ENCODE measurements at regions not wholly inside any gene's neighbourhood (a gene's known extent, or its start where the extent isn't known, plus 50 kb on each side); places are given as distances from the start of the nearest gene placed in this dataset.

DNA sequence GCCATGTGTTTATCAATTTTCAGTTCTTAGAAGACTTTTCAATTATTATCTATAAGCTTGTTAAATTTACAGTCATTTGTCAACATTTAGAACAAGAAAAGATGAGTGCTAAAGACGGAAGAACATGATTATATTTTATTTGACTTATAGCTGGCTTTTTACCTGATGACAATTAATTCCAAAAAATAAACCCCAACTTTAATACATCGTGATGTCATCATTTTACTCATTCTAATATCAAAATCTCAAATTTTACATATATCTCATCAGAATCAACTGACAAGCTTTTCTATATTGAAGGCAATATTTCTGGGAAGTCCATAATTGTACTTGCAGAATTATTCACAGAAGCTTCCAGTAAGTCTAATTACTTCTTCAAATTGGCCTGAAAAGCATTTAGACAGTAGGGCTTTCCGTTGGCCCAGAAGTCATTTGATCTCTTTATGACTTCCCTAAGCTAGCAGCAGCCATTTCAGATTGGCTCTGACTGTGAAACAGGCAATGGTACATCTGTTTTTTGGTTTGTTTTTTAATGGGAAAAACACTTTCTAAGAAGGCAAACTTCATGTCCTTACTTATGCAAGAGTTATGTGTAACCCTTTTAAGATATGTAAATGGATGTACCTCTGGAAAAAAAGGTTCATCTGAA, 234.7 kb upstream of the PLSCR5 start:
- CTCF ChIA-PET = no interaction called here
- Histone ChIP-seq H3K4me3 (ENCODE audit: low read depth, low read length) (no peak overlapping the region), H3K36me3 (ENCODE audit: control insufficient read depth, insufficient read depth, low read length) (no peaks in the 10 kb centered on the region), H3K27me3 (ENCODE audit: control insufficient read depth, insufficient read depth, low read length) (no peaks in the 10 kb centered on the region)
- POLR2A ChIA-PET = no interaction called here
- TF ChIP-seq, protein P1, sequence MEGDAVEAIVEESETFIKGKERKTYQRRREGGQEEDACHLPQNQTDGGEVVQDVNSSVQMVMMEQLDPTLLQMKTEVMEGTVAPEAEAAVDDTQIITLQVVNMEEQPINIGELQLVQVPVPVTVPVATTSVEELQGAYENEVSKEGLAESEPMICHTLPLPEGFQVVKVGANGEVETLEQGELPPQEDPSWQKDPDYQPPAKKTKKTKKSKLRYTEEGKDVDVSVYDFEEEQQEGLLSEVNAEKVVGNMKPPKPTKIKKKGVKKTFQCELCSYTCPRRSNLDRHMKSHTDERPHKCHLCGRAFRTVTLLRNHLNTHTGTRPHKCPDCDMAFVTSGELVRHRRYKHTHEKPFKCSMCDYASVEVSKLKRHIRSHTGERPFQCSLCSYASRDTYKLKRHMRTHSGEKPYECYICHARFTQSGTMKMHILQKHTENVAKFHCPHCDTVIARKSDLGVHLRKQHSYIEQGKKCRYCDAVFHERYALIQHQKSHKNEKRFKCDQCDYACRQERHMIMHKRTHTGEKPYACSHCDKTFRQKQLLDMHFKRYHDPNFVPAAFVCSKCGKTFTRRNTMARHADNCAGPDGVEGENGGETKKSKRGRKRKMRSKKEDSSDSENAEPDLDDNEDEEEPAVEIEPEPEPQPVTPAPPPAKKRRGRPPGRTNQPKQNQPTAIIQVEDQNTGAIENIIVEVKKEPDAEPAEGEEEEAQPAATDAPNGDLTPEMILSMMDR (IDR thresholded peaks at IDR 0.05; ENCODE audit: insufficient read depth, low read depth, low read length) = no peak
- no peak for DNase-seq (ENCODE audit: low read depth)

DNA sequence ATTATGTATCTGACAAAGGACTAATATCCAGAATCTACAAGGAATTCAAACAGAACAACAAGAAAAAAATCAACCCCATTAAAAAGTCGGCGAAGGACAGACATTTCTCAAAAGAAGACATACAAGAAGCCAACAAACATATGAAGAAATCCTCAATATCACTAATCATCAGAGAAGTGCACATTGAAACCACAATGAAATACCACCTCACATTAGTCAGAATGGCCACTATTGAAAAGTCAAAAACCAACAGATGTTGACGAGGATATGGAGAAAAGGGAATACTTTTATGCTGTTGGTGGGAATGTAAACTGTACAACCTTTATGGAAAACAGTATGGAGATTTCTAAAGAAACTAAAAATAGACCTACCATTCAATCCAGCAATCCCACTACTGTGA, 233.1 kb upstream of the PLSCR5 start:
- Histone ChIP-seq H3K36me3 (ENCODE audit: control insufficient read depth, insufficient read depth, low read length) (no peaks in the 10 kb centered on the region), H3K4me3 (ENCODE audit: low read depth, low read length) (no peak overlapping the region), H3K27me3 (ENCODE audit: control insufficient read depth, insufficient read depth, low read length) (no peaks in the 10 kb centered on the region)
- TF ChIP-seq, protein P1 (IDR thresholded peaks at IDR 0.05; ENCODE audit: insufficient read depth, low read depth, low read length) = no peak
- DNase-seq (ENCODE audit: low read depth) = no peak
- CTCF ChIA-PET = no interaction called here
- POLR2A ChIA-PET = no interaction called here

GRCh38 chr3:146834917-146835316, 229.8 kb upstream of the PLSCR5 start:
- POLR2A ChIA-PET = no interaction called here
- TF ChIP-seq, protein P1 (IDR thresholded peaks at IDR 0.05; ENCODE audit: insufficient read depth, low read depth, low read length) = no peak
- CTCF ChIA-PET = no interaction called here
- no peaks in the 10 kb centered on the region for H3K36me3 ChIP-seq (ENCODE audit: control insufficient read depth, insufficient read depth, low read length)
- no peak overlapping the region for H3K4me3 ChIP-seq (ENCODE audit: low read depth, low read length)
- no peak for DNase-seq (ENCODE audit: low read depth)
- no peaks in the 10 kb centered on the region for H3K27me3 ChIP-seq (ENCODE audit: control insufficient read depth, insufficient read depth, low read length)

GRCh38 chr3:146832857-146833458, 227.8 kb upstream of the PLSCR5 start:
- Histone ChIP-seq H3K27me3 (ENCODE audit: control insufficient read depth, insufficient read depth, low read length) (no peaks in the 10 kb centered on the region), H3K36me3 (ENCODE audit: control insufficient read depth, insufficient read depth, low read length) (no peaks in the 10 kb centered on the region), H3K4me3 (ENCODE audit: low read depth, low read length) (no peak overlapping the region)
- DNase-seq (ENCODE audit: low read depth) = no peak
- ChIA-PET CTCF (no interaction called here), POLR2A (no interaction called here)
- TF ChIP-seq, protein P1 (IDR thresholded peaks at IDR 0.05; ENCODE audit: insufficient read depth, low read depth, low read length) = no peak

DNA sequence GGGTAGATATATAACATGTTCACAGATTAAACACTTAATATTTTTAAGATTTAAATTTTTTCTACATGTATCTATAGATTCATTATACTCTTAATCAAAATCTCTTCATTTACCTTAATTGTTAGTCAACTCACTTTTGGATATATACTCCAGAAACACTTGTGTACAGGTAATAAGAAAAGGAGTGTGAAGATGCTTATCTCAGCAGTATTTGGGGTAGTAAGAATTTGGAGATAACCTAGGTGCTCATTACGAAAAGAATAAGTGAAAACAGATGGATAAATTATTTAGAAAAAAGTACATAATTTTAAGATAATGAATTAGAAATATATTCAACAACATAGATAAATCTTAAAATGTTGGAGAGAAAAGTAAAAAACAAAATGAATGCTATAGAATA, 226.5 kb upstream of the PLSCR5 start:
- TF ChIP-seq, protein P1 (IDR thresholded peaks at IDR 0.05; ENCODE audit: insufficient read depth, low read depth, low read length) = no peak
- no peak for DNase-seq (ENCODE audit: low read depth)
- Histone ChIP-seq H3K4me3 (ENCODE audit: low read depth, low read length) (no peak overlapping the region), H3K36me3 (ENCODE audit: control insufficient read depth, insufficient read depth, low read length) (no peaks in the 10 kb centered on the region), H3K27me3 (ENCODE audit: control insufficient read depth, insufficient read depth, low read length) (no peaks in the 10 kb centered on the region)
- CTCF ChIA-PET = no interaction called here
- POLR2A ChIA-PET = no interaction called here
